HS-27A (cell line): ENCODE measurements at regions not wholly inside any gene's neighbourhood (a gene's known extent, or its start where the extent isn't known, plus 50 kb on each side); places are given as distances from the start of the nearest gene placed in this dataset.

Experiments used
- DNase-seq: peaks from one replicate; pipeline ENCODE4 v3.0.0-alpha.2; 2012; ENCODE audit warnings: low read depth, missing footprints

DNA sequence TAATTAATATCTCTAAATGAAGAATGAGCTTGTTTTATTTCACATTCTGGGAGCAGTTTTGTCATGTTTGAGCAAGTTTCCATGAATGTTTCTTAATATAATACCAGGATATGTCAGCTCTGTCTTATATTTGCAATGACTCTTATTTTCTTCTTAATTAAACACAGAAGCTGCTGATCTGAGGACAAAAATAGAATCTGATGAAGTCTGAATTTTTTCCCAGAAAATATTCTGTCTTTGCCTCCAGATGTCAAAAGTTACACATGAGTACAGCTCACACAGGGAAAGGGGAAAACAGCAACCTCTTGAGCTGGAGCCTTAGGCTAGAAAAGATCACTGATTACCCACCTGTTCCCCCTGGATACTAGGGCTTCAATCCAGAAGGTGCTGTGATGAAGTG is 606.6 kb upstream of the SYT4 start:
- no peak for DNase-seq

DNA sequence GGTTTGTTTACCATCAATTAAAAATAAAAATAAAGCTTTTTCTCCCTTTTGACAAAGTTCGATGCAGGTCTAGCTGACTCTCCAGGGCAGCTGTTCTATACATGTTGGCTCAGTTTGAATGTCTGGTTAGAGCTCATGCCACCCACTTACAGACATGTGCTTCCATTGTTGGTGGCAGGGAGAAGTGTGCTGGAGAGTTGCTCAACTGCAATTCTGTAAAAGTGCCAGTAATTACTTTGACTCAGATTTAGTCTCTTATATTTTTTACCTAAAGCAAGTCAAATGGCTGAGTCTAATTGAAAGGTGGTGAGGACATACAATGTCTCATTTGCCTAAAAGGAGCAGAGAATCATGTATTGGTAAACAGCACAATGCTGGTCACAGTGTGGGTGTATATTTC is 609.1 kb upstream of the SYT4 start:
- no peak for DNase-seq

DNA sequence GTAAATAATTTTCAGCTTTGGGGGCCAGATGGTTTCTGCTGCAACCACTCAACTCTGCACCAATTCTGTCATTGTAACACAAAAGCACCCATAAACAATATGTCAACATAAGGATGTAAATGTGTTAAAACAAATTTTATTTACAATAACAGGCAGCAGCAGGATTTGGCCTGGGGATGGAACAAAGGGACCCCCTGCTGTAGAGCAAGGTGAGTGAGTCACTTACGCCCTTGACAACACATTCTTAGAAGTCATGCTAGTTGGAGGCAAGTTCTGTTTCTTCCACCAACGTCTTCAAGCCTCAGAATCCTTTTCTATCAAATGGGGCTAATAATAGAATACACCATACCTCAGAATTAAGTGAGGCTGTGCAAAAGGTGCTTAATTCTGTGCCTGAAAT is 610.2 kb upstream of the SYT4 start:
- no peak for DNase-seq

DNA sequence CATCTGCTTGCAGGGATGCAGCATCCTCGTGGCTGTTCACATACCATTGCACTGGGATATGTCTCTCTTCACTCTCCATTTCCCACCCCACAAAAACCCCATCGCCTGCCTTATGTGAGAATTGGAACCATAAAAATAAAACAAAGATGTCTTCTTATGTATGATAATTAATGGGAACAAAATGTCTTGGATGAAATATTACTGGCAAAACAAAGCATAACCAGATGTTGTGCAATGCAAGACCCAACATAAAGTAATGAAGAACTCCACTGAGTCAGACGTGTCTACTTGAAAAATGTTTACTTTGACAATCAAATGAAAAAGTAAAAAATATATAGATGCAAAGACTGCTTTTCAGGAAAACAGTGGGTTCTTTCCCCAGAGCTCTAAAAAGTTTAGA is 611.3 kb upstream of the SYT4 start:
- no peak for DNase-seq

DNA sequence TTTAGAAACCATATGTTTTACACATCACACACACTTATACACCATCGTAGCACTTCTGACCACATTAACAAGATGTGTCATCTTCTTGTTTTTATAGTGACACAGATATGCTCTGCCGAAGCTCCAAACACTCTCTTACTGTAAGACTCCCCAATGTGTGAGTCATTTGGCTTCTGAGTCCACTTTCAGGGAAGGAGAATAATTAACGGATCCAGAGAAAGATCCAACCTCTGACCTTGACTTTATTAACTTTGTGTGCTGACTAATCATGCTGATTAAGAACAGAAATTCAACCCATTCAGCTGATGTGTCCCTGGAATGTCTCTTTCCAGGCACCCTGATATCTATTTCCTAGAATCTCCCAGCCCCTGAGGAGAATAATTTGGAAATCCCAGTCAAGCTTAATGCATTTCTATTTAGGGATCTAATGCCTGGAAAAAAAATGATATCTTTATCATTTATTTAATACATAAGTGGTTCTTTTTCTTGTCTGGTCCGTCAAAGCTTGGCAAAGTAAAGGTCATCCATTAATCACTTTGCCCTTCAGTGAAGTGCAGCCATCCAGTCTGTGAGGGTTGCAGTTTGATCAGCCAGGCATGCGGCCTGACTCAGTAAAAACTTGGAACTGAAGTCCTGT is 615.8 kb upstream of the SYT4 start:
- peak; percentile 69 for DNase-seq

DNA sequence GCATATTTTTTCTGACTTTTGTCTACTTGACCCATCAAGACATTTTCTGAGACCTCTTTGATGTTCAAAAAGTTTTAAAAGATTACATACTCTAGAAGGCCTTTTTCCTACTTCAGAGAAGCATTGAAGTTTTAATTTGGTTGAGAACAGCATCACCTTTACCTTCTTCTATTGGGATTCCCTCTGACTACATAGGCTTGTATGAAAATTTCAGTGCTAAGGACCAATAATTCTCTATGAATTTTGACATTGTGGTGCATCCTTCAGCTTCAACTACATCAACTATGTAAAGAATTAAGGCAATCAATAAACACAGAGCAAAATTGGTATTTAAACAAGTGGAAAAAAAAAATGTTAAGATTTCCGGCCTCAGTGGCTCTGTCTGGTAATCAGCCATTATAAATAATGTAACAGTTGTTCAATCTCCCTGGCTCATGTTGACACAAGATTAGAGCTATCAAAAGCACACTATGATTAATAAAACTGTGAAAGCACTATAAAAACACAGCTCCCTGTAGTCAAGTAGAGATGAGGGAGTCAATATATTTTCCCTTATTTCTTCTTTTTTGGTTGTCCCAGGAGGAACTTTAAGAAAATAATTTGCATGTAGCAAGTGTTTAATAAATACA is 627.0 kb upstream of the SYT4 start:
- DNase-seq, result no peak

DNA sequence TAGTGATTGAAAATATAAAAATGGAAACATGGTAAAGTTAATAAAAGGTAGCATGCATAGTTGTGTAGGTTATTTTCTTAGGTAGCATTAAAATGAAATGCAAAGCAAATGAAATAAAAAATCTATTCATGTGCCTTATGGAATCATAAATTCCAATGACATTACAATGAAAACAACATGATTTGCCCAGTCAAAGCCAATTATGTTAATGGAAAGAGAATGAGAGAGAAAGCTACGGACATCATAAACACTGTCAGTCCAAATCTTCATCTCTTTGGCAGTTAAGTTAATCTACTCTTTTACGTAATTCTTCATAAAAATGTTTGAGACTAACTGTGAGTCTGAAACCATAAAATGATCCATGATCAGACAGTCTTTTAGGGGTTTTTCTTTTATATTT is 636.7 kb upstream of the SYT4 start:
- no peak for DNase-seq

DNA sequence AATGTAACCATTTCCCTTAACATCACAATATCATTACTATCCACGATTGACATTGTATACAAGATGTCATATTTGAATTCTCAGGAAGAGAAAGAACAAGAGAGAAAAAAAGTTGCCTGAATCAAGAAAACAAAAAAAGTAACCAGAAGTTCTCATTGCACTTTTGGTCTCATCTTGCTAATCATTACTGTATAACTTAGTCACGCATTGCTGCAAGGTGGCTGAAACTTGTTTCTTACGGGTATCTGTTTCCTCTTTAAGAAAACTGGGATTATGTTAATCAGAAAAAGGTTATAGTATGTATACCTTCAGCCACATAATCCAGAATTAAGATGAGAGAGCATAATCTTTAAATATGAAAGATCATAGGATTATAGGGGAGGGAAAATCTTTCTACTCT is 639.7 kb upstream of the SYT4 start:
- no peak for DNase-seq

DNA sequence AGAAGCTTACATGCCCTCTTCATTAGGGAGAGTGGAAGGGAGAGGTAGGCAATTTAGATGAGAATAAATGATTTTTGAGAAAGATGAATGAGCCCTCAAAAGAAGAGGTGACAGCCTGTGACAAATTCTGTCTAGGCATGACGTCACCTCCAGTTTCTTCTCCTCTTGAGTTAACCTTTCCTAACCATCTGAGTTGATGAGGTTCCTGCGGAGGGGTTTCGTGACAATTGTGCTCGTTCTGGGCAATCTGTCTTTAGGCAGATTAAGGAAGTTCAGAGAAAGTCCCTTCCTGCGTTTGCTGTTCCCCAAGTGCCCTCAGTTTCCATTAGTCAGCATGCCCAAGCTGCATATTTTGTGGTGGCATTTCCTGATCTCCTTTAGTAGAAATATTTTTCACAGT is 640.2 kb upstream of the SYT4 start:
- DNase-seq, result no peak

DNA sequence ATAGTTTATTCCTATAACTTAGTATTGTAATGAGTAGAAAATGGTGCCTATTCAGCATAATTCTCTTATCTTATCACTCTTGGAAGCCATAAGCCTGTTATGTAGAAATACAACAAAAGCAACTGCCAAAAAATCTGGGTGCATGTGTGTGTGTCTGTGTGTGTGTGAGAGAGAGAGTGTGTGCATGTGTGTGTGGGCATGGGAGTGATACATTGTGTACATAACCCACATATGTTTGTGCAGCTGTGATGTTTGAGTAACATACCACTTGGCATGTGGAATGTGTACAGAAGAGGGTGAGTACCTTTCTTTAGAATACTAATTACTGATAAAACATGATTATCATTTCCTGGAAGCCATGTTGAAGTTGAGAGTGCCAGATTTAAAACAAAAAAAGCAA is 642.3 kb upstream of the SYT4 start:
- no peak for DNase-seq

DNA sequence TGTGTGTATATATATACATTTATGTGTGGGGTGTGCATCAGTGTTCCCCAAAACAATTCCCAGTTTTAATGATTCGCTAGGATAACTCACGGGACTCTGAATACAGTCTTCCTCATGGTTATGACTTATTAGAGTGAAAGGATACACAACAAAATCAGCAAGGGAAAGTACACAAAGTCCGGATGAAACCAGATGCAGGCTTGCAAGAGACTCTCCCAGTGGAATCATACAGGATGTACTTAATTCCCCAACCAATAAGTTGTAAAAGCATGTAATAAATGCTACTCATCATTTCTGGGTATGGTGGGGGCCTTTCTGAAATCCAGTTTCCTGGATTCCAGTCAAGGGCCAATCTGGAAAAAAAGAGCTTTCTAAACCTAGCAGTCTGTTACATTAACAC is 654.1 kb upstream of the SYT4 start:
- DNase-seq, result no peak

DNA sequence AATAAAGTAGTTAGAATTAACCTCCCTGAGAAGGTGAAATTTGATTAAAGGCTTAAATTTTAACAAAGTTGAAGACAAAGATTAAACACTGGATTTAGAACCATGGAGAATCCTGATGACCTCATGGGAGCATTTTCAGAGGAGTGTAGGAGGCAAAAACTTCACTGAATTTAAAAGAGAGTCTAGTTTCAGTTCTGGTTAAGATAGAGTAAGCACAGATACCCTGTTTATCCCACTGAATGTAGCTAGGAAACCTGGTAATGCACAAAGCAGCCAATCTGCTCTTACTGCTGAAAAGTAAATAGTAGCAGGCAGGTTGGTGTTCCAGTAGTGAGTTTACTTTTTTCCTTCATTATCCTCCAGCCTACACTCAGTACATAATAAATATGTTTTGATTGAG is 654.9 kb upstream of the SYT4 start:
- DNase-seq, result no peak

DNA sequence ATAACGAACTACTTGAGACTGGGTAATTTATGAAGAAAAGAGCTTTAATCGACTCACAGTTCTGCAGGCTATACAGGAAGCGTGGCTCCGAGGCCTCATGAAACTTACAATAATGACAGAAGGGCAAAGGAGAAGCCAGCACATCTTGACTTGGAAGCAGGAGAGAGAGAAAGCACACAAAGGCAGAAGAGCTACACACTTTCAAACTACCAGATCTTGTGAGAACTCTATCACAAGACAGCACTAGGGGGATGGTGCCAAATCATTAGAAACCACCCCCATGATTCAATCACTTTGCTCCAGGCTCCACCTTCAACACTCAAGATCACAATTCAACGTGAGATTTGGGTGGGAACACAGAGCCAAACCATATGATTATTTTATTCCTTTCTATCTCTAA is 655.9 kb upstream of the SYT4 start:
- no peak for DNase-seq

DNA sequence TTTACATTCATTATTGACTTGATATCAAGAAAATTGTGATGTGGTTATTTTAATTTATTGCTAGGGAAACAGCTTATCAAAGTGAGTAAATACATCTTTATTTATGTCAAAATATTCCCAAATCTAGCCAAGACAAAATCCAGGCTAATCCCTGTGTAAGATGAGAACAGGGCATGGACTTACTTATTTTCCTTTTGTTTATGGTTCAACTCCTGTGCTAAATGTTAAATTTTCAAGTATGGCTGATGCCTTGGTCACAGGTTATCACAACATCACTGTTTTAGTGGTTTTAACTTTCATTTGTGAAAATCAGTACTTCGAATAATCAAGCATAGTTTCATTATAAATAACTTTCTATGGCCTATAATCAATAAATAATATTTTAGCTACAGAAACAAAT is 657.0 kb upstream of the SYT4 start:
- no peak for DNase-seq

DNA sequence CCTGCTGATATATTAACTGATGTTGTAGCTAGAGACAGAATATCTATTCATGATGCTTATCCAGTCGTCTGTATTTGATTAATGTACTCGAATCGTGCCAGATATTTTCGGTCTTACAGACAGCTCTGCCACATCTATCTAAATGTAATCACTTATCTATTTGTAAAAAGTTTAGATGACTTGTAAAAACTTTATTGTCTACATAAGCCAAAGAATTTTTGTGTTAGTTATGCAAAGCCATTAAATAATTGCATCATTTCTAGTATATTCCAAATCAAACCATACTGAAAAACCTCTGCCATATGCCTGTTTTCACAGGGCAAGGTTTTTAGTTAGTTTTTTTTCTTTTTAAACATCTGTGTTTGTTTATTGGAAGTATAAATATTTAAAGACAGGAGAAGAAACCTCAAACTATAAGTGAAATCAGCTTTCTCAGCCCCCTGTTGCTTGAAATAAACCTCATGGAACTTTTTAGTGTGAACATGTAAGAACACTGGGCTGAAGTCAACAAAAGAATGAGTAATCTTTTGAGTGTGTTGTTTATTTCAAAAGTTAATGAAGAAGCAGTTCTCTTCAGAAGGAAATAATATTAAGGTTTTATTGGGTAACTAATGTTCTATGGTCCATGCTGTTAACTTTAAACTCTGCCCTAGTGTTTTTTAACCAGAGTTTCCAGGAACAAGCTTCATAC is 657.6 kb upstream of the SYT4 start:
- DNase-seq, result no peak

DNA sequence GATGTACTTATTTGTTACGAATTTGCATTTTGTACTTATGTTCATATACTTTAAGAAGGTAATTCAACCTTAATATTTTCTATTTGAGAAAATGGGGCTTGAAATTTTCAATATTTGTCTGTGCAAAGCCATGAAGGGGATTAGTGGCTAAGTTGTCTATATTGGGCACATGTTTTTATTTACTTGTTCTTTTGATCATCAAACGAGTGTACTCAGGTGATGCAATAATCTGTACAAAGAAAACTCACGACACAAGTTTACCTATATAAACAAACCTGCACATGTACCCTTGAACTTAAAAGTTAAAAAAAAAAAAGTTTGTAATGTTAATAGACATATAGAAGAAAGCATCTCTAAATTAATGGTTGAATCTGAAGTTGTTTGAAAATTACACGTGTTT is 658.9 kb upstream of the SYT4 start:
- DNase-seq, result no peak

DNA sequence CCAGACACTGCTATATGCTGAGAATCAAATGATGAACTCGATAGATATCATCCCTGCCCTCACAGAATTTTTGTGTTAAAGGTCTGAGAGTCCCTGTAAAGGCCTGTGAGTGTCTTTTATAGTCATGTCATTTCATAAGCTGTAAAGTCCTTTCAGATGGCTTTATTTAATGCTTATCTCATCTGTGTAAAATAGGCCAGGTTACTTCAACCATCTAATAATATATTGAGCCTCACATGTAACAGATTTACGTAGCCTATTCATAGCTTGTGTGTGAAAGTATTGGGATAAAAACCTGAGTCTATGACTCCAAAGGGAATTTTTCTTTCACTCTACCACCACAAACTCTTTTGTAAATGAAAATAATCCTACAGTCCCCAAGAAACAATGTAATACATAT is 672.0 kb upstream of the SYT4 start:
- no peak for DNase-seq

DNA sequence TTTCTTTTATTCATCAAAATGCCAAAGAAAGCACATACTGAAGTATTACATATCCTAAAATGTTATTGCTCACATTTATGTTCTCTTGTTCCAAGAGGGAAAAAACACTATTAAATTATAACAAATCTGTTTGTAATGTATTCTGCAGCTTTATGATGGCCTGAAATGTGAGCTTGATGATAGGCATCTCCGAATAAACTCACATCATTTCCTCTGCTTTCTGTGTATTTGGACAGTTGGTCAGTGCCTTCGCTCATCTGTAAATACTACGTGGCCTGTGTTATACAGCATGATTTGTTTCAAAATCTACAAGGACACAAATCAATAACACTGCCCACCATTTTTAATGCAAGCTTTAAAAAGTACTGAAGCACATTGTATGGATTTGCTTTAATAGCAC is 672.8 kb upstream of the SYT4 start:
- DNase-seq, result no peak

DNA sequence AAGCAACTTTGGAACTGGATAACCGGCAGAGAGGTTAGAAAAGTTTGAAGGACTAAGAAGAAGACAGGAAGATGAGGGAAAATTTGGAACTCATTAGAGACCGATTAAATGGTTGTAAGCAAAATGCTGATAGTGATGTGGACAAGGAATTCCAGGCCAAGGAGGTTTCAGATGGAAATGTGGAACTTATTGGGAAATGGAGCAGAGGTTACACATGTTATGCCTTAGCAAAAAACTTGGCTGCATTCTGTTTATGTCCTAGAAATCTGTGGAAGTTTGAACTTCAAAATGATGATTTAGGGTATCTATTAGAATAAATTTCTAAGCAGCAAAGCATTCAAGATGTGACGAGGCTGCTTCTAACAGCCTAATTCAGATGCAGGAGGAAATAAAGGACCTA is 675.1 kb upstream of the SYT4 start:
- DNase-seq, result no peak

DNA sequence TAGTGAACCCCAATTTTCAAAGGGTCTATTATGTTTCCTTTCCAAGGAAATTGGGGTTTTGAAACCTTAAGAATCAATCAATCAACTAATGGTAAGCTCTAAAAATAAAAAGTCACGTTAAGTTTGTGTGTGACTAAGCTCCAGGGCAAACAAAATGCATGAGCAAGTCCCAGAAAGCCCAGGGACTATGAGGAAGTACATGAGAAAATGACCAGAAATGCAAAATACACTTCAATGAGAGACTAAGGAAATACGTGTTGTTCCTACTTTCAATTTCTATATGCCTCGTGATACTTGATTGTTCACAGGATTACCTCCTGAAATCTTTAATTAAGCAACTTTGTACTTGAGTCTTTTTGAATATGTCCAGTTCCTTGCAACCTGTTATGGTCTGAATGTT is 684.4 kb upstream of the SYT4 start:
- DNase-seq, result no peak

DNA sequence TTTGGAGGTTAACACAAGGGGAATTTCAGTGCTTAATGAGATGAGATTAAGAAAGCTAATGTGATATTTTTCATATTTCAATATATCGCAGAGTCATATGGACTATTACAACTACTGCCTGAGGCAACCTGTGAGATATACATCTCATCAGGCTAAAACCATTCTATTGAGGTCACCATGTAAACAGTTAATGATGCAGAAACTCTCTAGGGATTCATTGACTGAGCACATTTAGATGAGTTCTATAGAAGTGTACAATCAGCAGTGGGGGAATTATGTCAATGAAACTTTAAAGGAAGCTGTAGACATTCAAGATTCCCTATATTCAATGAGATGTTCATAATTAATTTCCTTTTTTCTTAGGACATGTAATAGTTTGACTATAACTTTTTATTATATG is 687.4 kb upstream of the SYT4 start:
- DNase-seq, result no peak

DNA sequence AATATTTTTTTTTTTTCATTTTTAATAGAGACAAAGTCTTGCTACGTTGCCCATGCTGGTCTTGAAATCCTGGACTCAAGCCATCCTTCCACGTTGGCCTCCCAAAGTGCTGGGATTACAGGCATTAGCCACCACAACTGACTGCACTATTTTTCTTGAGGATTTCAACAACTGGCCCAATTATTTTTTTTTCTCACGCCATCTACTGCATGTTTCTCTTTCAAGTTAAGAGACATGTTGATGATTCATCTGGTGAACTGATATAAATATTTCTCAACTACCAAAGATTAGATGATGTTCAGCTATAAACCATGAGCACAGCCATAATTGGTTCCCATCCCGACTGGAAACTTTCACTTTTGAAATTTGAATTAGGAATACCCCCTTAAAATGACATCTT is 688.4 kb upstream of the SYT4 start:
- peak; percentile 4 for DNase-seq

DNA sequence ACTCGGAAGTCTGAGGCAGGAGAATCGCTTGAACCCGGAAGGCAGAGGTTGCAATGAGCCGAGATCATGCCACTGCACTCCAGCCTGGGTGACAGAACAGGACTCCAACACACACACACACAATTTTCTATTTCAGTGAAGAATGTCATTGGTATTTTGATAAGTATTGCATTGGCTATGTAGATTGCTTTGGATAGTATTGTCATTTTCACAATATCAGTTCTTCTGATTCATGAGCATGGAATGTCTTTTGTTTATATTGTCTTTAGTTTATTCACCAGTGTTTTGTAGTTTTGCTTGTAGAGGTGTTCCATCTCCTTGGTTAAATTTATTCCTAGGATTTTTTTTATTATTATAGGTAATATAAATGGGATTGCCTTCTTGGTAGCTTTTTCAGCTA is 693.4 kb upstream of the SYT4 start:
- DNase-seq, result no peak

DNA sequence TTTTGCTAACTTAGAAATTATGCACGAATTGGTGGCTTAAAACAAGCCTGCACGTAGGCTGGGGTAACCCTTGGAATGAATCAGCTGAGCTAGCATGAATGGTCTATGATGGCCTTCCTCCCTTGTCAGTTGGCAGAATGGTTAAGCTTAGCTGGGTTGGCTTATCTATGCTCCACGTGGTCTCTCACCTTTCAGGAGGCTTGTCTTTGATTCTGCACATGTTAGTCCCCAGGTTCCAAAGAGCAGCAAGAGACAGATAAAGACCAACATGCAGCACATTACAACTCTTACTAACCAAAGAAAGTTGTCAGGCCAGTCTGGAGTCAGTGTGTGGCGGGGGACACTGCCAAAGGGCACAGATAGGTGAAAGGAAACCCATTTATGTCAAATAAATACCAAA is 700.9 kb upstream of the SYT4 start:
- no peak for DNase-seq
